ENCODE measurements at regions not wholly inside any gene's neighbourhood (a gene's known extent, or its start where the extent isn't known, plus 50 kb on each side); places are given as distances from the start of the nearest gene placed in this dataset.
"Not testable (repeated sequence)": the region's sequence is repeated elsewhere in the genome, so short reads cannot be mapped to it uniquely, and the experiment has no call there.

DNA sequence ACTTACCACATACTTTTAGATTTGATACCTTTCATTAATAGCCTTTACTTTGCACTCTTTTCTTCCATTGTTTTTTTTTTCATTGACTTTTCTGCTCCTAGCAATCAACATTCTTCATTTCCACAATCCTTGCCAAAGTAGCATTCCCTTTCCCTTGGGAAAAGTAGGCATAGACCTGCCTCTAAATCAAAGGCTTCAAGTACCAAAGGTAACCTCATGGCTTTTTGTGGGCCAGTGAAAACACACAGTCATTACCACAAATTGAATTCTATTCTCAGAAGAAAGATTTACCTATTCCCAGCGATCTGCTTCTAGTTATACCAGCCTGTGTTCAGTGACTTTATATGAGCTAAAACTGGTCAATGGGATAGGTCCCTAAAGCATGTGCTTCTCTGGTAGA lies 109.2 kb downstream of the SOCS6 start:
- DNase-seq, result no peak

DNA sequence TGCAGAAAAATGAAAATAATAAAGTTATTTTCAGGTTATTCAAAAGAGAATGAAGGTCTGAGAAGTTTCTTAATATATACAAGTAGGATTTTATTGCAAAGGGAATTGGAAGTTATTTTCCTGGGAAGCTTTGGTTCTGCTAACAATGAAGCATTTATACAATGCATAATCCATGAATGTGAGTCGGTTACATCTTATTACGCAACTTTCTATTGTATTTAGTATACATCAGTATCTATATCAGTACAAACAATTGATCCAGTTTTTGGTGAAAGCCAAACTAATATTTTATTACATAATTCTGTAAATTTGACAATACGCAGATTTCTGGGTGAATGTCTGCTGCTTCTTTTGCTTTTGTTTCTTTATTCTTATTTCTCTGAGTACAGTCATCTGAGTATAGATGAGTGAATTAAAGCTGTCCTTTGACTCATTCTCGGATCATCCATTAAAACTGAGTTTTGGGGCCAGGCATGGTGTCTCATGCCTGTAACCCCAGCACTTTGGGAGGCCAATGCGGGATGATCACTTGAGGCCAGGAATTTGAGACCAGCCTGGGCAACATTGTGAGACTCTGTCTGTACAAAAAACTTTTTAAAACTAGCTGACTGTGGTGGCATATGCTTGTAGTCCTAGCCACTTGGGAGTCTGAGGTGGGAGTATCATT lies 108.5 kb downstream of the SOCS6 start:
- DNase-seq, result no peak

DNA sequence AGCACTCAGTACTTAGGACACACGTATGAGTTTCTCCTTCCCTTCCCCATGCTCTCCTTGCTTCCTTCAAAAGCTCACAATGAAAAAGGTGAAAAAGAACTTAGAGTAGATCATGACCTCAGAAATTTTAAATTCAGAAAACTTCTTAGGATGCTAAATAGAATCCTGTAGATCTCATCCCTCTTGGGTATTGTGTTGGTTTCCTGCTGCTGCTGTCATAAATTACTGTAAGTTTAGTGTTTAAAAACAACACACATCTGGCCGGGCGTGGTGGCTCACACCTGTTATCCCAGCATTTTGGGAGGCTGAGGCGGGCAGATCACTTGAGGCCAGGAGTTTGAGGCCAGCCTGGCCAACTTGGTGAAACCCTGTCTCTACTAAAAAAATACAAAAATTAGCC lies 106.9 kb downstream of the SOCS6 start:
- DNase-seq, result not testable (repeated sequence)

DNA sequence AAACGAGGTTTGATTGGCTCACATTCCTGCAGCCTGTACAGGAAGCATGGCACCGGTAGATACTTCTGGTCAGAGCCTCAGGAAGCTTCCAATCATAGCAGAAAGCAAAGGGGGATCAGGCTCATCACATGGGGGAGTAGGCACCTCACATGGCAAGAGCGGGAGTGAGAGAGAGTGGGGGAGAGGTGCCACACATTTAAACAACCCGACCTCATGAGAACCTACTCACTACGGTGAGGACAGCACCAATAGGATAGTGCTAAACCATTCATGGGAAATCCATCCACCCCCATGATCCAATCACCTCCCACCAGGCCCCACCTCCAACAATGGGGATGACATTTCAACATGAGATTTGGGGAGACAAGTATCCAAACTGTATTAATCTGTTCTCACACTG lies 105.8 kb downstream of the SOCS6 start:
- DNase-seq, result no peak

DNA sequence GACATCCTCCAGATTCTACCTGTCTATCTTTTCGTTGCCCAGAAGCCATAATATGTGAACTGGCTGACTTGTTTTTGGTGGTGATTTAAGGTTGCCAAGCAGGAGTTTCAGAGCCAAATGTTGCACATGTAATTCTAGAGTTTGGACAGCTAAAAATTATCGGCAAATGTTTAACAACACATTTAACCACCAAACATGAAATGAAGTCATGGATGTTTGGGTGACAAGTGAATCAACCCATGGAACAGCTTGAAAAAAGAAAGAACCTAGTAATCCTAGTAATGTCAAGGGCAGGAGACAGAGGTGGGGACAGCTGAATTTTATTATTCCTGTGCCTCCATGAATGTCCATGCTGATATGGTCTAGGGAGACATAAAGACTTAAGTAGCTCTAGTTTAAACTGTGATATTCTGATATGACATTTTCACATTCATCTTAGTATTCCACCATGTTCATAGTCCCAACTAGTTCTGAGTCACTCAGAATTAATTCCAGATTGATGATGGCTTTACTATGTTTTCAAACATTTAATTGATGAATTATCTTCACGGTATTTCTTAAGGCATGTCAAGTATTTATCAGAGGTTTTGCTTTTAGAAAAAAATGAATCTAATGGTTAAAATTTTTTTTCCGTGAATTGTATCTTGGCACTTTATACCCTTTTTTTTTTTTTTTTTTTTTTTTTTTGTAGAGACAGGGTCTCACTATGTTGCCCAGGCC lies 101.7 kb downstream of the SOCS6 start:
- no peak for DNase-seq

DNA sequence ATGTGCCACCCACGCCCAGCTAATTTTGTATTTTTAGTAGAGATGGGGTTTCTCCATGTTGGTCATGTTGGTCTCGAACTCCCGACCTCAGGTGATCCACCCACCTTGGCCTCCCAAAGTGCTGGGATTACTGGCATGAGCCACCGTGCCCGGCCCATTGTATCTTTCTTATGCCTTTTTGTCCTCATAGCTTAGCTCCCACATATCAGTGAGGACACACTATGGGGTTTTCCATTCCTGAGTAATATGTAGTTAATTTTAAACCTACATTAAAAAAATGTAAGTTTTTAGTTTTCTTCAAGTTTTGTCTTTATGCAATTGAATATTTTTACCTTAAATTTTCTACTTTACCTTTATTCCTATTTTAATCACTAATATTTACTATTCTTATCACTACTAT lies 100.2 kb downstream of the SOCS6 start:
- not testable (repeated sequence) for DNase-seq

- DNase-seq, result no peak
Observed at GRCh38 chr18:70387027-70387426, 98.2 kb downstream of the SOCS6 start.

GRCh38 chr18:70386582-70386981 lies 97.7 kb downstream of the SOCS6 start:
- no peak for DNase-seq

GRCh38 chr18:70385474-70385873 lies 96.6 kb downstream of the SOCS6 start:
- DNase-seq, result peak; percentile 11

GRCh38 chr18:70384181-70384790 lies 95.4 kb downstream of the SOCS6 start:
- DNase-seq, result peak; percentile 38

DNA sequence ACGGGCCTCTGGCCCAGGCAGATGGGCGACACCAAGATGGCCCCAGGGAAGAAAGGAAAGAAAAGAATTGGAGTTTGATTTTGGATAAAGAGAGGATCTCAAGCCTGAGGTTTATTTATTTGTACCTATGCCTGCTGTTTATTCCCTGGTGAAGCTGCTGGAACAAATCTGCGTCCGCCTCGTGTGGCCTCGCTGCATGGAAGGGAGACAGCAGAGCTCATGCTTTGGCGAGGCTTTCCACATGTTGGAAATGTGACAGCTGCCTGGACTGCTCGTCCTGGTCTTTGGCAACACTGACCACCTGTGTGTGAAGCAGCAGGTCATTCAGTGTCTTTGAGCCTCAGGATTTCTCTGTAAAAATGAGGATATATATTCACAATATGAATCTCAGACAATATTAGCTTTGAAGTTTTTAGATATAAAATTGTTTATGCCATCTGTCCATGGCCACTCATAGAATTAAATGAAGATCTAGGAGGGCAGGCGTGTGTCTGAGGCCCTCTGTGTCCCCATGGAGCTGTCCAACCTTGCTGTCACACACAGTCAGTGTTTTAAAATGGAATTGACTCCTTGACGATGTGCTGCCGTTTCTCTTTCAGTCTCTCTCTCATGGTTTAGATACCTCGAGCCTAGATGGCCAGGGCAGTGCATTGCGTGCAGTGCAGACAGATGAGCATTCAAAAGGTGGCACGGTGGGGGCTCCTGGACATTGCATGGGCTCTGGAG lies 94.3 kb downstream of the SOCS6 start:
- DNase-seq, result no peak

GRCh38 chr18:70382017-70382416 lies 93.2 kb downstream of the SOCS6 start:
- DNase-seq, result no peak

DNA sequence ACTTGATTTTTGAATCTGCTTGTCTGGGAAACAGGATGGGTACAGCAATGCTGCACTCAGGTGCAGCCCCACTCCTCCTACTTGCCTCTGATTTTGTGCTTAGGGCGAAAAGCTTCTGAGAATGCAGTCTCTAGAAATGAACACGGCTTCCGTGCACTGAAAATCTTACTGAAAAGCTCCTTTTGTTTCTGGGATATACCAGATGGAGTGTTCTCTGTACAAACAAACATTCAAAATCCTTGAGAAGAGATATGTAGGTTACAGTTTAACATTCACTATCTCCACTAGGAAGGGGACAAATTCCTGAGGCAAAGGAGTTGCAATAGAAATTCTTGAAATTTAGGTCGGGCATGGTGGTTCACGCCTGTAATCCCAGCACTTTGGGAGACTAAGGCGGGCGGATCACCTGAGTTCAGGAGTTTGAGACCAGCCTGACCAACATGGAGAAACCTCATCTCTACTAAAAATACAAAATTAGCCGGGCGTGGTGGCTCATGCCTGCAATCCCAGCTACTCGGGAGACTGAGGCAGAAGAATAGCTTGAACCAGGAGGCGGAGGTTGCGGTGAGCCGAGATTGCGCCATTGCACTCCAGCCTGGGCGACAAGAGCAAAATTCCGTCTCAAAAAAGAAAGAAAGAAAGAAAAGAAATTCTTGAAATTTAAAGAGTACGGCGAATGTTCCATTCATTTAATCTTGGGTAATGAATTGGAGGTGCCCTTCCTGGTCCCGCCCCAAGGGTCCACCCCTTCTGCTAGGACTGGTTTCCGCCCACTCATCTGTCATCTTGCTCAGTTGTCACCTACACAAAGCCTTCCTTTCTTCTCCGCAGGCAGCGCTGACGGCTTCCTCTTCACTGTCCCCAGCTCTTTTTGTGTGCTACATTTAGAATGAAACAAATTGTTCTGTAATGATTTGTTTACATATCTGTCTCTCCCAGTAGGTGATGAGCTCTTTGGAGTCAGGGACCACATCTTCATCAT lies 92.4 kb downstream of the SOCS6 start:
- no peak for DNase-seq

All from OCI-M1 (cell line).